Stimulated activated memory B cell treated with anti-CD40 and anti-IgM and Interleukin-4, amounts not matched to agents 10 μg/mL and 1 μg/mL and 100 μg/mL, for 72 hours (primary cell): ENCODE measurements at regions not wholly inside any gene's neighbourhood (a gene's known extent, or its start where the extent isn't known, plus 50 kb on each side); places are given as distances from the start of the nearest gene placed in this dataset.

Experiments used
- ATAC-seq: fragments of 150-1000 bp; cut with Tn5 transposase; 2 replicates; pipeline ENCODE4 v1.10.0; 2021
- H3K27ac Mint-ChIP-seq: one replicate; pipeline ENCODE4 v1.8.0; 2022; ENCODE audit warnings: mild to moderate bottlenecking, mixed read lengths
- H3K27me3 Mint-ChIP-seq: one replicate; pipeline ENCODE4 v1.8.0; 2022; ENCODE audit warnings: mixed read lengths
- H3K36me3 Mint-ChIP-seq: one replicate; pipeline ENCODE4 v1.8.0; 2022; ENCODE audit warnings: mixed read lengths
- H3K4me1 Mint-ChIP-seq: one replicate; pipeline ENCODE4 v1.8.0; 2022; ENCODE audit warnings: mixed read lengths
- H3K4me3 Mint-ChIP-seq: one replicate; pipeline ENCODE4 v1.8.0; 2022; ENCODE audit warnings: mild to moderate bottlenecking, moderate library complexity, mixed read lengths
- H3K9me3 Mint-ChIP-seq: one replicate; pipeline ENCODE4 v1.8.0; 2022; ENCODE audit warnings: mixed read lengths

DNA sequence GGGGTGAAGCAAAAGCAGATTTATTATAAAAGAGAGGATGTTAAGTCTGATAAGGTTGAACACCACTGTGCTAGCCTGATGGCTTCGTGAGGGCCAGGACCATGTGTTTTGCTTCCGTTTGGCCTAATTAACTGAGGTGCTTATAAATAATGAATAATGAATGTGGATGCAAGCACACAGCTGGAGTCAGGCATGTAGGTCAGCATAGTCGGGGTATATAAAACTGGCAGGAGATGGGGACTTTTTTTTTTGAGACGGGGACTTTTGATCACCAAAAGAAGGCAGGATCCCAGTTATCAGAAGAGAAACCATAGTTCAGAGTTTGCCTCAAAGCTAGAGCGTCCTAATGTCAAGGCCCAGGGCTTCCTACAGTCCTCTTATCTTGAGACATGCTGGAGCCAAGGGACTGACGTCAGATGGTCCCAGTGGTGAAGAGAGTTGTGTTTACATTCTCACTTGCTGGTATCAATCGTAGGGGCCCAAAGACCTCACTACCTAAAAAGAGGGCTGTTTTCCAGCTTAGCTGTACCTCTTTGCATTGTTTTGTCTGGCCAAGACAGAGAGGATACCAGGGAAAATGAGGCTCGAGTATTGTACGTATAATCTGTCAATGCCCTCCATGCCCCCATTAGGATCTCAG, 50.4 kb downstream of the RTL9 start:
- Mint-ChIP-seq H3K4me1 (peaks cover 12% of the 10 kb centered on the region), H3K4me3 (no peak overlapping the region), H3K27ac (no peak overlapping the region), H3K36me3 (no peaks in the 10 kb centered on the region), H3K9me3 (no peaks in the 10 kb centered on the region), H3K27me3 (peaks cover 8% of the 10 kb centered on the region)
- no peak for ATAC-seq

DNA sequence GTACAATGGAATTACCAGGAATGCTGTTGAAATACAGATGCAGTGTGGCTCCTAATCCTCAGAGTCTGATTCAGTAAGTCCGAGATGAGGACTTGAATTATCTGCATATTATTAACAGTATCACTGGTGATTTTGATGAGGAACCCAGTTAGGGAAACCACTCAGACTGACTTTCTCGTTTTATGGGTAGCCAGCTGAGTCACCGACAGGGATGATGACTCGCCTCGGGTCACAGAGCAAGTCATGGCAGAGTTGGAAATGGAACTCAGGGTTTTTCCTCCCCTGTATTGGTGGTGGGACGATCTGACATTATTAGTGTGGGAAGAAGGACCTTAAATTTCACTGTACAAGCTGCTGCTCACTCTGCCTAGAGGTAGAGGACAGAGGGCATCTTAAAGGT, 51.3 kb downstream of the RTL9 start:
- H3K27ac Mint-ChIP-seq: no peak overlapping the region
- ATAC-seq: no peak
- H3K4me1 Mint-ChIP-seq: peaks cover 20% of the 10 kb centered on the region

DNA sequence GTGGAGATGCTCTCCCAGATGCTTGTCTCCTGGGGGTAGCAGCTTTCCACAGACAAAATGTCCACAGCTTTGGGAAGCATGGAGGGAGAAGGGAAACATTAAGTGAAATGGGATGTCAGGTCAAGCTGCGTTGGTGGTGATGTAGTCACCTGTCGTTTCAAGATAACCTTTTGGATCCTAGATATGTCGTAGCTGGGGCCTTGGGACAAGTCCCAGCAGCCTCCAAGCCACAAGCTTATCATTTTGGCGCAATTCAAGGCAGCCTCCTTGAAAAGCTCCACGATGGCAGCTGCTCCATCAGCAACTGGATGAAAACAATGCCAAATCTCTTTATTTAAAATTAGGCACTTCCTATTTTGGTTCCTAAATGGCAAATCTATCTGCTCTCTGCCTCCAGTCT, 52.0 kb downstream of the RTL9 start:
- Mint-ChIP-seq H3K4me1 (peaks cover 23% of the 10 kb centered on the region), H3K4me3 (no peak overlapping the region), H3K36me3 (no peaks in the 10 kb centered on the region), H3K27ac (no peak overlapping the region), H3K27me3 (peaks cover 8% of the 10 kb centered on the region), H3K9me3 (no peaks in the 10 kb centered on the region)
- ATAC-seq: no peak

More for the DNA sequence above, 51.3 kb downstream of the RTL9 start:
- Mint-ChIP-seq H3K36me3 (no peaks in the 10 kb centered on the region), H3K4me3 (no peak overlapping the region), H3K9me3 (no peaks in the 10 kb centered on the region), H3K27me3 (peaks cover 8% of the 10 kb centered on the region)

DNA sequence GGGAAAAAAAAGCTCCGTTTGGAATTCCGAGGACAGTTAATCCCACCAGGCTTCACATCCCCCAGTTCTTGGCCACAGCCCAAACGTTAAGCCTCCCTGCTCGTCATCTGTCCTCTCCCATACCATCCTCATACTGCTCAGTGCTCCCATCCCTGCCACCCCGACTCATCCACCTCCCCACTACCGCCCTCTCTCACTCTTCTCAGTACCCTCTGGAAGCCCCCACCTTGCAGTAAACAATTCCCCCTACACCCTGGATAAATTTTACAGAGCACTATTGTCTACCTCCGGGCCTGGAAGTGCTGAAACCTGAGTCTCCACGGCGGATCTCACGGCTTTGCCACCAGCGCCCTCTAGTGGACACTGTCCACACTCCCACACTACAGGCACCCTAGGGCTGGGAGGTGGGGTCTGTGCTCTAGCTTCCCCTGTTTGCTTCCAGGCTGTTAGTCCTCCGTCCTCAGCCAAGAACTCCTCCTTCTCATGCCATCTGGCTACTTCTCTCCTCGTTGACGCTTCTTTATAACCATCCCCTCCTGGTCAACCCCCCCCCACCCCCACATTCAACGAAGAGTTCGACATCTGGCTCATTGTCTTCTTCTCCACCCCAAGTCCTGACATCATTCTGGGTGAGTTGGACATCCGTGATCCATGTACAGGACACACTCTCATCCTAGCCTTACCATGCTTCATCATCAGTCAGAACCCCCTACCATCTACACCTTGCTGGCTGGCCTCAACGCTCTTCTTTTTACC, 54.5 kb downstream of the RTL9 start:
- Mint-ChIP-seq H3K27me3 (peaks cover 8% of the 10 kb centered on the region), H3K9me3 (no peaks in the 10 kb centered on the region), H3K36me3 (no peaks in the 10 kb centered on the region), H3K4me1 (peaks cover 23% of the 10 kb centered on the region), H3K4me3 (no peak overlapping the region), H3K27ac (no peak overlapping the region)
- peak; percentile 78 for ATAC-seq

DNA sequence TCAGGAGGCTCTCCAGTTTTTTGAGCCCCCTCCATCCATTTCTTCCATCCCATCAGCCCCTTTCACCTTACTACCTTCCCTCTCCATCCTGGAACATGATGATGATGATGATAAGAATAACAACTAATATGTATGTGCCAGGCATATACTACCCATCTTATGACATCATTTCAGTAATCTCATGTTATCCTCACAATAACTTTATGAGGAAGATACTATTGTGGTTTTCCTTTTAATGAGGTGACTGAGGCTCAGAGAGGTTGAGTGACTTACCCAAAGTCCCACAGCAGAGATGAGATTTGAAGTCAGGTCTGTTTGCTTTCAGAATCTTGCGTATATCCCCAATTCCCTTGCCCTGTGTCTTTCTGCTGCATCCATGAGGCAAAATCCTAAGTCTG, 55.1 kb downstream of the RTL9 start:
- ATAC-seq: no peak
- Mint-ChIP-seq H3K4me1 (peaks cover 23% of the 10 kb centered on the region), H3K4me3 (no peak overlapping the region), H3K27me3 (peaks cover 8% of the 10 kb centered on the region), H3K36me3 (no peaks in the 10 kb centered on the region), H3K27ac (no peak overlapping the region), H3K9me3 (no peaks in the 10 kb centered on the region)

DNA sequence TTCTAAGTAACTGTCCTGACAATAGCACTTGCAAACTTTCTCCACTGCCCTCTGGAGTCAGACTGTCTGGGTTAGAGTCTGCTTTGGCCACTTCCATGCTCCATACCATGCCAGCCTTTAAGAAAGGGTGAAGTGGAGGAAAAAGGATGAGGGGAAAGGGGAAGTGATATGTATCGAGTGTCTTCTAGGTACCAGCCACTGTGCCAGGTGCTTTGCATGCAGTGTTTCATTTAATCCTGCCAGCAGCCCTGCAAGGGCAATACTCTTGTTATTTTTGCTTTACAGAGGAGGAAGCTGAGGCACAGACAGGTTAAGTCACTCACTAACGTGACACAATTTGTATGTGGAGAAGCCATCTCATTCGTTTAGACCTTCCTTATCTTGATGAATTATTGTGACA, 55.6 kb downstream of the RTL9 start:
- no peak overlapping the region for H3K4me3 Mint-ChIP-seq
- peaks cover 23% of the 10 kb centered on the region for H3K4me1 Mint-ChIP-seq
- no peak for ATAC-seq
- H3K27me3 Mint-ChIP-seq: peaks cover 8% of the 10 kb centered on the region
- no peaks in the 10 kb centered on the region for H3K36me3 Mint-ChIP-seq
- no peaks in the 10 kb centered on the region for H3K9me3 Mint-ChIP-seq
- H3K27ac Mint-ChIP-seq: no peak overlapping the region

DNA sequence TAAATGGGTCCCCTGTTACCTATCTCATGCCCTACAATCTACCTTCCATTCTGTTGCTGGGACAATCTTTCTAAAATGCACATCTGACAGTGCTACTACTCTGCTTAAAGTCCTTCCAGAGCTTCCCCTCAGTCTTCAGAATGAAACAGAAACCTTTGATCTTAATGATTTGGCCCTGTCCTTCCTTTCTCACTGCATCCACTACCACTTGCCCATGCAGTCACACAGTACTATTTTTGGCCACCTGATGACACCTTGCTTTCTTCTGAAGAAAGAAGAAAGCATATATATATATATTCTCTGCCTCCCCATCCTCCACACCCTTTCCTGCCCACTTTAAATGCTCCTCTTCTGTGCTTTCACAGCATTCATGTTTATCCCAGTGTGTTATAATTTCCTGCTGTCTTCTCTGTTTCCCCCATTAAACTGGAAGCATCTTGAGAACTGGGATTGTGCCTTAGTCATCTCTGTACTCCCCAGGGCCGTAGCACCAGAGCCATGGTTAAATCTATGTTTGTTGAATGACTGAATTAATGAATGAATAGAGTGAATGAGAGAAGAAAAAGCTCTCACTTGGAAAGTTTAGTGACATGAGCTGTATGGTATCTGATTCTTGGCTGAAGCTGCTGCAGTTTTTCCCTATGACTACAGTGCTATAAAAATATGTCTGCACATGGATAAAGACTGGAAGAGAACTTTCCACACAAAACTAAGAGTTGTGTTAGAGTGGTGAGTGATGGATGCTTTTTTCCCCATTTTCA, 56.2 kb downstream of the RTL9 start:
- Mint-ChIP-seq H3K4me1 (peaks cover 23% of the 10 kb centered on the region), H3K9me3 (no peaks in the 10 kb centered on the region), H3K27ac (no peak overlapping the region), H3K4me3 (no peak overlapping the region), H3K36me3 (no peaks in the 10 kb centered on the region), H3K27me3 (peaks cover 8% of the 10 kb centered on the region)
- peak; percentile 55 for ATAC-seq

DNA sequence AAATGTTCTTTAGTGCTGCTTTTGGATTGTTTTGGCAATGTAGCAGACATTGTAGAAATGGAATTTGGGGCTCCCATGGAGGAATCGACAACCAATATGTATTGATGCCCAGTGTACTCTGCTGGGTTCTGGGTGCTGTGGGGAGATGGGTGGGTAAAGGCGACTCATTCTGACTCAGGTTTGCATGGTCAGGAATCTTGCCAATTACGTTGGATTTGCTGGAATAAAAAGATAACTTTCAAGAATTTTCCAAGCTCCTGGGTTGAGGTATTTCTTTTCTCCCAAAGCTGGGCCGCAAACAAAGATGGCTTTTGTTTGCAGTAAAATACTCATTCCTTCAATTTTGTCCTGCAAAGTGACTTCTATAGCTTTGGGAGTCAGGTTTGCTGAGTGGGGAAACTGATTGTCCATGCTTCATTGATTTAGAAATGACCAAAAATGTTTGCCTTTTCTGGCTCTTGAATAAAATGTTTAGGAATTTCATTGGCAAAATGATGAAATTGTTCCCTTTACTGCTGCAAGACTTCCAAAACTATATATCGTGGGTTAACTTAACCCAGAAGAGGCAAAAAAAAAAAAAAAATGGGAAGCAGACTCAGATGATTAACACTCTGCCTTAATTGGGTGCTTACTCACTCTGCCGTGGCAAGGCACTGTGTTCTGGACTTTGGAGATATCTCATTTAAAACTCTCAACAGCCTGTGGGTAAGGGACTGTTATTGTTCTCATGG, 57.0 kb downstream of the RTL9 start:
- Mint-ChIP-seq H3K36me3 (no peaks in the 10 kb centered on the region), H3K4me1 (peaks cover 23% of the 10 kb centered on the region), H3K27ac (no peak overlapping the region), H3K9me3 (no peaks in the 10 kb centered on the region), H3K27me3 (peaks cover 8% of the 10 kb centered on the region), H3K4me3 (no peak overlapping the region)
- ATAC-seq: no peak

DNA sequence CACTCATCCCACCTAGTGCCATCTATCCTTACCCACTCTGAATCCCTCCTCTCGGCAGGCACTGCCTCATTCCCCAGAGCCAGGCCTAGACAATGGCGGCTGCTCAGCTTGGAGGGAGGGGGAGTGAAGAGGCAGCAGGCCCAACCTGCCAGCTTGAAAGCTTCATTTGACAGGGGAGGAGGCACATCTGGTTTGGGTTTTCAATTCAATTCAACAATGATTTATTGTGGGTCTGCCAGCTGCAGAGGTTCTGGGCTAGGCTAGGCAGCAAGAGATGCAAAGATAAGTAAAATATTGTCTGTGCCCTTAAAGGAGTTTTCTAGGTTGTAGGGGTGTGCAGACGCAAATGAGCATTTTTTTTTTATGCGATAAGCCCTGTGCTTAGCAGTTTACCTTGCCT, 58.5 kb downstream of the RTL9 start:
- Mint-ChIP-seq H3K4me3 (no peak overlapping the region), H3K36me3 (no peaks in the 10 kb centered on the region), H3K27ac (no peak overlapping the region), H3K9me3 (no peaks in the 10 kb centered on the region), H3K4me1 (peaks cover 23% of the 10 kb centered on the region), H3K27me3 (peaks cover 8% of the 10 kb centered on the region)
- ATAC-seq: no peak

DNA sequence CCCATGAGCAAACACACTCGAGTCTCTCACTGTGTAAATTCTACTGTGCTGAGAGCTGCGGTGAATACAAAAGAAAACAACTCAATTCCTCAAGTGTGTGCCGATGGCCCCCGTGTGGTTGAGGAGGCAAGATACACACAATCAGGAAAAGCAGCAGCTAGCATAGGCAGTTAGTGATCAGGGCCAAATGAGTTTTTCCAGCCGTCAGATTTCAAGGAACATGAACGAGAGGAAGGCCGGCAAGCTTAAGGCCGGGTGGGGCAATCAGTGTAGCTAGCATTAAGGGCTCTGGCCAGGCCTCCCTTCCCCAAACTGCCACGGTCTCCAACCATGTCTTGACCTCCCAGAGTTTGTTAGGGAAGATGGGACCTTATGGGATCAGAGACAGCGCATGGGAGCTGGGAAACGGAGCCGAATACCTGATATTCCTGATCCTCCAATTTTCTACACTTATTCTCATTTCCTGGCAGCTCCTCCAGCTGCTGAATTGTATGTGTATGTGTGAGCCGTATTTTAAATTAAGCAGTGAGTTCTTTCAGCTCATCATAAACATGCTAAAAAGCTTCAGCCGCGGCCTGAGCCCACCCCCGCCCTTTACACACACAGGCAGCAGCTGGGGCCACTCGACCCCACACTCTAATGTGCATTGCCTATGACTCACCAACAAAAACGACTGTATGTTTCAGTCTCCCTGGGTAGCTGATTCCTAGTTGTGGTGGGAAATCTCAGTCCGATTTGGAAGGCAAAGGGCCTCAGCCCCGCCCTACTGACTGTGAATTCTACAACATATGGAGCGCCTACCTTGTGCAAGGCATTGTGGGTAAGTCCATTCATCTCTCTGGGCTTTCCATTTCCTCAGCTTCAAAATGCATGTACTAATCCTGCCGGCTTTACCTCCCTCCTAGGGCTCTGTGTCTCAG, 59.9 kb downstream of the RTL9 start:
- no peaks in the 10 kb centered on the region for H3K9me3 Mint-ChIP-seq
- H3K27me3 Mint-ChIP-seq: no peaks in the 10 kb centered on the region
- no peak overlapping the region for H3K27ac Mint-ChIP-seq
- H3K4me3 Mint-ChIP-seq: no peak overlapping the region
- peaks cover 15% of the 10 kb centered on the region for H3K4me1 Mint-ChIP-seq
- H3K36me3 Mint-ChIP-seq: no peaks in the 10 kb centered on the region
- ATAC-seq: no peak

DNA sequence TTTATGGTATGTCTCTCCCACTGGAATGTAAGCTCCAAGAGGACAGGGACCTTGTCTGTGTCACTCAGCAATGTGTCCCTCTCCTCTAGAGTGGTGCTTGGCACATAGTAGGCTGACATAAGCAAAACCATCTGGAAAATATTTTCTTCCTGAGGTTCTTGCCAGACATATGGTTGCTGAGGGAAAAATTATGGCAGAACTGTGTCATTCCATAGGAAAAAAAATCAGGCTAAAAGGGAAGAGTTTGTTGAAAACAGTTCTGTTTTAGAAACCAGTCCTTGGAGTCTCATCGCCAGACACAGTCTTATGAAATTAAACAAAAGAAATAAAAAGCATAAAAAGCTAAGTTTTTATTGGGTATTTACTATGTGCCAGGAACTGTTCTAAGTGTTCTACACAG, 60.9 kb downstream of the RTL9 start:
- no peaks in the 10 kb centered on the region for H3K27me3 Mint-ChIP-seq
- H3K9me3 Mint-ChIP-seq: no peaks in the 10 kb centered on the region
- H3K36me3 Mint-ChIP-seq: no peaks in the 10 kb centered on the region
- H3K4me3 Mint-ChIP-seq: no peak overlapping the region
- H3K4me1 Mint-ChIP-seq: peaks cover 7% of the 10 kb centered on the region
- no peak overlapping the region for H3K27ac Mint-ChIP-seq
- ATAC-seq: no peak

DNA sequence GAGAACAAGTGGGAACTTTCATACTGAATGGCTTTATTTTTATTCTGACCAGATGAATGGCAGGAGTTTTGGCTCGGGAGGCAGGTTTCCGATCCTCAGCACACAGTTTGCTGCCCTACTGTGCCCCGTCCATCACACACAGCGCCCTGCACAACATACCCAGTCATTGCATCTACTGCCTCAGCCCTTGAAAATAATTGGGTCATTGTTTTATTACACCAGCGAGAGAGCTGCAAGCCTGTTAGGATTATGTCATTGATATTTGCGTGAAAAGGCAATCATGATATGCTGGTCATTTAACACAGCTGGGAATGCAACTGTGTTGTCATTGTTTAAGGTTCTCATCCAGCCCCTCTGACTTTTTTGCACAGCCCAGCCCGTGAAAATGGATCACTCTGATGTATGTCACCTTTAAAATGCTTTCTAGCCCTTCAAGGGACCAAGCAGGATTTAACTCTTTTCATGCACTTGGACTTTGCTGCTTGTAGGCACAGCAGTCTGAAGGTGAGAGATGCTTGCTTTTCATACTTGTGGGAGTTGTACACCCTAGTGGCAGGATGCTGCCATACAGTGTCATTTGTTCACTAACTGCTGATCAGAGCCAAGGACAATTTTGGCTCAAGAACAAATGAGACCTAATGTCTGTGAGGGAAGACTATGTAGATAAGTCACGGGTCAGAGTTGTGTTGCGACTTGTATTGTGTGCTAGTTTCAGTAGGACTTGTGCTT, 62.3 kb downstream of the RTL9 start:
- Mint-ChIP-seq H3K4me1 (no peaks in the 10 kb centered on the region), H3K4me3 (no peak overlapping the region), H3K9me3 (no peaks in the 10 kb centered on the region), H3K27ac (no peak overlapping the region), H3K36me3 (no peaks in the 10 kb centered on the region), H3K27me3 (no peaks in the 10 kb centered on the region)
- no peak for ATAC-seq

DNA sequence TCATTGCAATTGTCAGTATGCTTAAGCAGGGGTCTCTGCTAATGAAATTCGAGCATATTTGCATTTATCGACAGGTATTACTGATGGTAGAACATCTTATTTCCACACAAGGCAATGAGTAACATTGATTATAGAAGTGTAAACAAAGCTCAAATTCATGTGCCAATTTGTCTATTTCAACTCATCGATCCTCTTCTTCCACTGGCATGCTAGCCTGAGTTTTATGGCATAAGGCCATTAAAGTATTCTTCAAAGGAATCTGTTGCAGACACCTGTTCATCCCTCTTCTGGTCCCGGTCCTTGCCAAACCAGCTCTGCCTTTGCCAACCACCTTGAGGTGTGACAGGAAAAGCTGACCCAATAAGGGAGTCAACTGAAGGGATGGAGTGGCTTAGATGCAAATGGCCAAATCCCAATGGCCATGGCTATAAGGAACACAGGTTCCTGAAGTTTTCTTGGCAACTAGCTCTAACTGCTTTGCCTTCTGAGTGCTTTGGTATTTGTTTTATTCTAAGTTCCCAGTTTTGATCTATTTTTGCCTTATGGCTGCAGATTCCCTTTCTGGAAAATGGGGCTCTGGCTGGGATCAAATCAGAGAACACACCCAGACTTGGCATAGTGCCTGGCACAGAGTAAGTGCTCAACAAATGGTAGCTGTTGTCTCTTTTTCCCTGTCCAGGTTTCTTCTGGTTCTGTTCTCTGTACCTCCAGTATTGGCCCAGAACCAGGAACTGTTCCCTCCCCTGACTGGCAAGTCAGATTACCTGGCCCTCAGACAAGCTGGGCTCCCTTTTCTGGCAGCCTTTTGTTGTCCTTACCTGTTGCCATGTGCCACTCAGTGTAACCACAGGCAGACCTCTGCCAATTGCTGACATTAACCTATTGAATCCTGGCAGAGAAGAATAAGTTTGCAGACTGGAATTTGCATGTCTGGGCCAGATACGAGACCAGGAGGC, 63.1 kb downstream of the RTL9 start:
- H3K36me3 Mint-ChIP-seq: no peaks in the 10 kb centered on the region
- H3K9me3 Mint-ChIP-seq: no peaks in the 10 kb centered on the region
- H3K27ac Mint-ChIP-seq: no peak overlapping the region
- ATAC-seq: no peak
- no peak overlapping the region for H3K4me3 Mint-ChIP-seq
- H3K27me3 Mint-ChIP-seq: no peaks in the 10 kb centered on the region
- H3K4me1 Mint-ChIP-seq: no peaks in the 10 kb centered on the region
